Body of pancreas (tissue), 4 donors: ENCODE measurements at regions not wholly inside any gene's neighbourhood (a gene's known extent, or its start where the extent isn't known, plus 50 kb on each side); places are given as distances from the start of the nearest gene placed in this dataset. TPM values are rescaled to one million over a fixed set of nuclear protein-coding genes. Genes with fewer than 3 reads are reported as not detected.
"Not testable (repeated sequence)": the region's sequence is repeated elsewhere in the genome, so short reads cannot be mapped to it uniquely, and the experiment has no call there.

Source experiments
- ATAC-seq: fragments of 150-250 bp; one replicate; pipeline ENCODE4 v1.9.1; 2016
- DNase-seq, 4 donors: peaks; one replicate each; pipeline ENCODE4 v3.0.0-alpha.2; 2019
- H3K27ac ChIP-seq, 4 donors: fragments of 200-600 bp; sonication (generic); 1 replicate in 3 of 4; 2 replicates in 1 of 4; pipeline versions ENCODE4 v1.5.1 to v1.6.1; 2016 to 2019; ENCODE audit warnings: mild to moderate bottlenecking in 1 of 4, mixed read lengths in 1 of 4, moderate library complexity in 1 of 4
- H3K27me3 ChIP-seq, 2 donors: fragments of 200-600 bp; sonication (generic); one replicate each; pipeline ENCODE4 v1.6.0; 2016; ENCODE audit warnings: mild to moderate bottlenecking in 1 of 2
- H3K36me3 ChIP-seq, 2 donors: fragments of 200-600 bp; sonication (generic); replicated peaks in 1 of 2; 2 replicates each; pipeline ENCODE4 v1.5.1; 2016; ENCODE audit warnings: low read depth in 2 of 2; ENCODE audit not compliant: insufficient read depth in 1 of 2
- H3K4me1 ChIP-seq: fragments of 200-600 bp; sonication (generic); one replicate; pipeline ENCODE4 v1.6.0; 2016
- H3K4me3 ChIP-seq, 2 donors: fragments of 200-600 bp; sonication (generic); 1 replicate in 1 of 2; 2 replicates in 1 of 2; pipeline ENCODE4 v1.5.1; 2016 to 2019
- H3K9me3 ChIP-seq, 3 donors: fragments of 200-600 bp; sonication (generic); 1 replicate in 2 of 3; 2 replicates in 1 of 3; pipeline ENCODE4 v1.5.1; 2016
- WGBS, 2 donors: methylation state at CpG; one replicate each; pipeline ENCODE4 v1.1.5; 2017; 5-methylcytosine and 5-hydroxymethylcytosine counted together
- intact Hi-C: fragments of 100-400 bp; cut with DNase I; formaldehyde crosslinking; loops from one replicate; pipeline ENCODE4 v1.15.1; 2023
- small RNA-seq: library from RNA; depleted of rRNA; stranded (forward); fragments of <200 nt; gene quantifications from one replicate; pipeline ENCODE3, GENCODE V24; 2016

DNA sequence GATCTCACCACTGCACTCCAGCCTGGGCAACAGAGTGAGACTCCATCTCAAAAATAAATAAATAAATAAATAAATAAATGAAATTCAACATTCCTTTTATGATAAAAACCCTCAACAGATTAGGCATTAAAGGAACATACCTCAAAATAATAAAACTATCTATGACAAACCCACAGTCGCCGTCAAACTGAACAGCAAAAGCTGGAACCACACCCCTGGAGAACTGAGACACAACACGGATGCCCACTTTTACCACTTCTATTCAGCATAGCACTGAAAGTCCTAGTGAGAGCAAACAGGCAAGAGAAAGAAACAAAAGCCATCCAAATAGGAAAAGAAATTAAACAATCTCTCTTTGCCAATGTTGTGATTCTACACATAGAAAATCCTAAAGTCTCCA lies 499.9 kb upstream of the TPTE start:
- ATAC-seq, H3K36me3 ChIP-seq, H3K4me3 ChIP-seq, H3K4me1 ChIP-seq, H3K27me3 ChIP-seq, H3K27ac ChIP-seq, H3K9me3 ChIP-seq, DNase-seq, intact Hi-C loops: not testable (repeated sequence)
- 43 to 53% methylated on average over 3 of the region's 3 CpGs for WGBS, 2 donors

DNA sequence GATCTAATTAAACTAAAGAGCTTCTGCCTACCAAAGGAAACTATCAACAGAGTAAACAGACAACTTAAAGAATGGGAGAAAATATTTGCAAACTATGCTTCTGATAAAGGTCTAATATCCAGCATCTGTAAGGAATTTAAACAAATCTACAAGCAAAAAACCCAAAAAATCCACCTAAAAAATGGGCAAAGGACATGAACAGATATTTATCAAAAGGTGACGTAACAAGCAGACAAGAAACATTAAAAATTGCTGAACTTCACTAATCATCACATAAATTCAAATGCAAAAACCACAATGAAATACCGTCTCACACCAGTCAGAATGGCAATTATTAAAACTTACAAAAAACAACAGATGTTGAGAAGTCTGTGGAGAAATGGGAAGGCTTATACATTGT lies 498.6 kb upstream of the TPTE start:
- H3K27ac ChIP-seq, DNase-seq, H3K9me3 ChIP-seq, H3K36me3 ChIP-seq, H3K4me3 ChIP-seq, intact Hi-C loops, H3K4me1 ChIP-seq, H3K27me3 ChIP-seq, ATAC-seq: not testable (repeated sequence)
- WGBS, 2 donors = 36 to 40% methylated on average over 2 of the region's 2 CpGs

Small RNA genes lying in the stretch of these regions (small RNA-seq; reads per million reads assigned to genes)
- gene AC018692.3 (not detected), gene RF00003 (not detected), gene RF00156 (not detected), gene RN7SL52P (not detected)
